LNCaP clone FGC (cell line): ENCODE measurements at regions not wholly inside any gene's neighbourhood (a gene's known extent, or its start where the extent isn't known, plus 50 kb on each side); places are given as distances from the start of the nearest gene placed in this dataset.

Source experiments
- DNase-seq: peaks from one replicate; pipeline ENCODE4 v3.0.0-alpha.2; 2011; ENCODE audit warnings: low read depth
- H3K4me3 ChIP-seq: 2 replicates; pipeline ENCODE4 v1.5.1; 2011; ENCODE audit warnings: mild to moderate bottlenecking, low read depth, low read length, control low read depth
- CTCF ChIP-seq: IDR thresholded peaks from 2 replicates; pipeline ENCODE4 v1.5.1; 2012; ENCODE audit warnings: mild to moderate bottlenecking; ENCODE audit not compliant: control insufficient read depth, insufficient read depth; ENCODE audit errors: extremely low read depth

GRCh38 chr18:38244480-38244879 lies 678.9 kb upstream of the CELF4 start:
- no peak for DNase-seq
- no peak for TF ChIP-seq CTCF

GRCh38 chr18:38243291-38243690 lies 677.7 kb upstream of the CELF4 start:
- H3K4me3 ChIP-seq, result no peak overlapping the region
- no peak for DNase-seq
- no peak for TF ChIP-seq CTCF

More at GRCh38 chr18:38244480-38244879, 678.9 kb upstream of the CELF4 start:
- no peak overlapping the region for H3K4me3 ChIP-seq

- no peak for TF ChIP-seq CTCF
- H3K4me3 ChIP-seq, result no peak overlapping the region
- no peak for DNase-seq
These were observed 676.1 kb upstream of the CELF4 start for GRCh38 chr18:38241736-38242135.

GRCh38 chr18:38241216-38241615 lies 675.6 kb upstream of the CELF4 start:
- no peak for DNase-seq
- no peak for TF ChIP-seq CTCF

GRCh38 chr18:38239606-38240005 lies 674.0 kb upstream of the CELF4 start:
- TF ChIP-seq CTCF, result no peak
- no peak overlapping the region for H3K4me3 ChIP-seq
- no peak for DNase-seq

More at GRCh38 chr18:38241216-38241615, 675.6 kb upstream of the CELF4 start:
- H3K4me3 ChIP-seq, result no peak overlapping the region

GRCh38 chr18:38237796-38238195 lies 672.2 kb upstream of the CELF4 start:
- DNase-seq, result no peak
- TF ChIP-seq CTCF, result no peak

GRCh38 chr18:38221476-38222100 lies 656.0 kb upstream of the CELF4 start:
- no peak for DNase-seq
- no peak for TF ChIP-seq CTCF
- no peak overlapping the region for H3K4me3 ChIP-seq

More at GRCh38 chr18:38237796-38238195, 672.2 kb upstream of the CELF4 start:
- no peak overlapping the region for H3K4me3 ChIP-seq
